DOHH2 (cell line): ENCODE measurements at regions not wholly inside any gene's neighbourhood (a gene's known extent, or its start where the extent isn't known, plus 50 kb on each side); places are given as distances from the start of the nearest gene placed in this dataset.

Experiments
- EZH2phosphoT487 ChIP-seq: fragments of 200-600 bp; sonication (generic); IDR thresholded peaks from 2 replicates; pipeline ENCODE4 v1.6.1; 2017; ENCODE audit warnings: borderline replicate concordance, mild to moderate bottlenecking, antibody characterized with exemption, low read length, moderate library complexity, mixed read lengths
- TF ChIP-seq, protein P1 (sequence below): fragments of 200-600 bp; sonication (generic); IDR thresholded peaks from one replicate; pipeline ENCODE4 v1.5.1; 2014; ENCODE audit warnings: antibody characterized with exemption, mild to moderate bottlenecking, low read depth, low read length; ENCODE audit not compliant: poor library complexity, severe bottlenecking

DNA sequence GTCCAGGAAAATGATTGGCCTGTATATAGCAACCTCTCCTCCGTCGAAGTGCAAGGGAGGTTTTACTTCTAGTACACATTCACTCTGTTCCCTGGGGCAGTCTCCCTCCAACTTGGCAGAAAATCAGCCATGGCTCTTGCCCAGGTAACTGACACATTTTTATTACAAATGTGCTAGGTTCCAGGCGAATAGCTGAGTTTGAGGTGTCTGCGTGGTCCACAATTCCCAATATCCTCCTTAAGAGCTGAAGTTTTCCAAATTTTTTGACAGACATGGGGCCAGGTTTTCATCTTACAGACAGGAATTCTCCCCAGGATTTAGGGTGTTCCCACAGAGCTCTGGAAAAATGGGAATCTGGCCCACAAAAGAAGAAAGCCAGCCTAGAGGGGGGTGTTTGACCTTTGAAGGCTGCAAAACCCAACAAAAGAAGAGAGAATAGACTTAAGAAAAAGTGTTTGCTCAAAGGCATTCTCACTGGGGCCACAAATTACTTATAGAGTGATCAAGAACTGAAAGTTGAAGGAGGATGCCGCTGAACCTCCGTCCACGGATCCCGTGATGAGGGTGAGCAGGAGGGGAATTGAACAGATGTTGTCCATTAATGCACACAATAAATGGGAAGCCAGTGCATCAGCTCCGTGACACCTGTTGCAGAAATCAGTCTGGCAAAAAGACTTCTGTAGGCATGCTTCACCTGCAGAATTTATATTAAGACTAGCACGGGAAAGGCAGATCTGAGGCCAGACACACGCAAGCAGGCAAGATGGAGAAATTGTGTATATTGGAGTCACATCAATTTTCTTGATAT, 242.3 kb upstream of the COPS8 start:
- TF ChIP-seq EZH2phosphoT487, result no peak
- TF ChIP-seq, protein P1, sequence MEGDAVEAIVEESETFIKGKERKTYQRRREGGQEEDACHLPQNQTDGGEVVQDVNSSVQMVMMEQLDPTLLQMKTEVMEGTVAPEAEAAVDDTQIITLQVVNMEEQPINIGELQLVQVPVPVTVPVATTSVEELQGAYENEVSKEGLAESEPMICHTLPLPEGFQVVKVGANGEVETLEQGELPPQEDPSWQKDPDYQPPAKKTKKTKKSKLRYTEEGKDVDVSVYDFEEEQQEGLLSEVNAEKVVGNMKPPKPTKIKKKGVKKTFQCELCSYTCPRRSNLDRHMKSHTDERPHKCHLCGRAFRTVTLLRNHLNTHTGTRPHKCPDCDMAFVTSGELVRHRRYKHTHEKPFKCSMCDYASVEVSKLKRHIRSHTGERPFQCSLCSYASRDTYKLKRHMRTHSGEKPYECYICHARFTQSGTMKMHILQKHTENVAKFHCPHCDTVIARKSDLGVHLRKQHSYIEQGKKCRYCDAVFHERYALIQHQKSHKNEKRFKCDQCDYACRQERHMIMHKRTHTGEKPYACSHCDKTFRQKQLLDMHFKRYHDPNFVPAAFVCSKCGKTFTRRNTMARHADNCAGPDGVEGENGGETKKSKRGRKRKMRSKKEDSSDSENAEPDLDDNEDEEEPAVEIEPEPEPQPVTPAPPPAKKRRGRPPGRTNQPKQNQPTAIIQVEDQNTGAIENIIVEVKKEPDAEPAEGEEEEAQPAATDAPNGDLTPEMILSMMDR, result no peak
